ENCODE measurements at regions not wholly inside any gene's neighbourhood (a gene's known extent, or its start where the extent isn't known, plus 50 kb on each side); places are given as distances from the start of the nearest gene placed in this dataset.

DNA sequence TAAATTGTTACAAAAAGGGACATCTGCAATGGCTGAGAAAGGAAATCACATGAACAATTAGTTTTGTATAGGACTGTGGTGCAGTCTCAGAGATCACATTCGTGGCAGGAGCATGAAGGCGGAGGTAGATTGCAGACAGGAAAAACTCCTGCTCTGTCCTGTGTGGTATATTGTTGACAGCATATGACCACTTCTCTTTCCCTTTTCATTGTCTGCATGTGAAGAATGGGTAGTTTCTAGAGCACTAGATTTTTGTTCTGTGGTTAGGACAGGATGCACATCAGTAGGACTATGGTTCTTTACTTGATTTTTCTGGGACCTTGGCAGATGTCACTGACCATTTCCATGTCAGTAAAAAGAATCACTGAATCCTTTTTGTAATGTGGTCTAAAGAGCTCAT lies 625.9 kb upstream of the PKN2 start:
- DNase-seq (ENCODE audit: low read depth, low spot score): no peak

GRCh38 chr1:88060112-88060673 lies 623.9 kb upstream of the PKN2 start:
- no peak for DNase-seq (ENCODE audit: low read depth, low spot score)

DNA sequence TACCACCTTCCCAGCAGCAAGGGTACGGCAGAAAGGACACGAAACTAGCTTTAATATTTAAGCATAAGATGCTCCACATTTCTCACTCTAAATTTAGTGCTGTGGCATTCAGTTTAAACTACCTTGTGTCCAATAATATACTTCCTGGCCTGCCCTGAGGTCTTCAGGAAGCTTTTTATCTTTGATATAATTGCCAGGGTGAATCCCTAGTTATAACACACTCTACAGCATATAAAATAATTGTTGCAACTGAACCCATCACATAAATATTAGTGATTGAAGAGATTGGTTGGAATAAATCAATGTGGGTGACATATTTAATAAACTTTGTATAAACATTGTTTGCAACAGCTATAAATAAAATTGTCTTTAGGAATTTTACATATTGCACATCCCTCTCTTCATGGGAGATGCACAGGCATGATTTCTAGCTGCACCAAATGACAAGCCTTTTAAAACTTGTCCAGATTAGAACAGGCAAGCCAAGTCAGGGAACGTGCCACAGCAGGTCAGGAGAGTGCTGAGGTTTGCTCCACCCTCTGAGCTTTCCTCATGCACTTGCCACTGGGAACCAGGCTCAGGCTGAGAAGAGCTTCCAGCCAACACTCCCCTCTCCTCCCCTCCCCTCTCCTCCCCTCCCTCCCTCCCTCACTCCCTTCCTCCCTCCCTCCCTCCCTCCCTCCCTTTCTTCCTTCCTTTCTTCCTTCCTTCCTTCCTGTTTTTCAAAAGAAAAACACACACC lies 623.2 kb upstream of the PKN2 start:
- no peak for DNase-seq (ENCODE audit: low read depth, low spot score)

- DNase-seq (ENCODE audit: low read depth, low spot score): peak; percentile 5
These were observed 622.4 kb upstream of the PKN2 start for GRCh38 chr1:88061492-88062177.

- no peak for DNase-seq (ENCODE audit: low read depth, low spot score)
These were observed 621.4 kb upstream of the PKN2 start for GRCh38 chr1:88062650-88063153.

GRCh38 chr1:88063605-88064004 lies 620.5 kb upstream of the PKN2 start:
- DNase-seq (ENCODE audit: low read depth, low spot score): no peak

DNA sequence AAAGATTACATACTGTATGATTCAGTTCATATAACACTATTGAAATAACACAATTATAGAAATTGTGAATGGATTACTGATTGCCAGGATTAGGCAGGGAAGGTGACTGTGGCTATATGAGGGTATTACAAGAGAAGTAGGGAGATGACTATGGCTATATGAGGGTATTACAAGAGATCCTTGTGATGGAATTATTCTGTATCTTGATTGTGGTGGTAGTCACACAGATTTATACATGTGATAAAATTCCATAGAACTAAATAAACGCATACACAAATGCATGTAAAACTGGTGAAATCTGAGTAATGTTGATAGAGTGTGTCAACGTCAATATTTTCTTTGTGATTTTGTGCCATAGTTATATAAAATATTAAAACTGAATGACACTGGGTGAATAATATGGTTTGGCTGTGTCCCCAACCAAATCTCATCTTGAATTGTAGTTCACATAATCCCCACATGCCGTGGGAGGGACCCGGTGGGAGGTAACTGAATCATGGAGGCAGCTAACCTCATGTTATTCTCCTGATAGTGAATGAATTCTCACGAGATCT lies 615.6 kb upstream of the PKN2 start:
- no peak for DNase-seq (ENCODE audit: low read depth, low spot score)

DNA sequence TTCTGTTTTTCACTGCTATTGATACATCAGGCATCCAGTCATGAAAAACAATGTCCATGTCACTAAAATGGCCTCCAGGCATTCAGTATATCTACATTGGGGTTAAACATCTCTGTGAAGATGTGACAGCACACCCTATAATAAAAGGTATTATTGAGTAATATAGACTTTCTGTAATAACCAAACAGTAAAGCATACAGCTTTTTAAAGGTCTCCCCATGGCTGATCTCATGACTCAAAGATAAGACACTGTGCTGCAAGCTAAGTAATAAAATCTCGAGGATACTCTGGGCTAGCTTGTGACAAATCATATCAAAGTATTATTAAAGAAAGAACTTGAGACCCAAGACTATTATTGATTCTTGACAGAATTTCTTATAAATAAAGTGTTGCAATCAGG lies 613.1 kb upstream of the PKN2 start:
- DNase-seq (ENCODE audit: low read depth, low spot score): no peak

- DNase-seq (ENCODE audit: low read depth, low spot score): no peak
These were observed 609.4 kb upstream of the PKN2 start for GRCh38 chr1:88074661-88075060.

- DNase-seq (ENCODE audit: low read depth, low spot score): no peak
These were observed 608.3 kb upstream of the PKN2 start for GRCh38 chr1:88075813-88076212.

- no peak for DNase-seq (ENCODE audit: low read depth, low spot score)
These were observed 605.0 kb upstream of the PKN2 start for GRCh38 chr1:88079036-88079435.

DNA sequence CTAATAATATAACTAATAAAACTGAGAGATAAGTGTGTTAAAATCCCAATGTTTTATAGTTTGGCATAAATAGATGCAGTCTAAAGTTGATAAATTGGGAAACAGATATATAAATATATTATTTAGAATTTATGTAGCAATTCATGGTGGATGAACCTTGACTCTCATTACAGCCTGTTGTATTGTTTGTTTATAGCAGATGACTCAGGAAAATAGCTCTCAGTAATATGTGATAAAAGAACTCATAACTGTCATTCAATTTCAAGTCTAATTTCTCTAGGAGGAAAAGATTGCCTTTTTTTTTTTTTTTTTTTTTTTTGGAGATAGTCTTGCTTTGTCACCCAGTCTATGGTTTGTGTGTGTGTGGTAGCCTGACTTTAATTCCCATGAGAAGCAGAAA lies 603.2 kb upstream of the PKN2 start:
- DNase-seq (ENCODE audit: low read depth, low spot score): no peak

DNA sequence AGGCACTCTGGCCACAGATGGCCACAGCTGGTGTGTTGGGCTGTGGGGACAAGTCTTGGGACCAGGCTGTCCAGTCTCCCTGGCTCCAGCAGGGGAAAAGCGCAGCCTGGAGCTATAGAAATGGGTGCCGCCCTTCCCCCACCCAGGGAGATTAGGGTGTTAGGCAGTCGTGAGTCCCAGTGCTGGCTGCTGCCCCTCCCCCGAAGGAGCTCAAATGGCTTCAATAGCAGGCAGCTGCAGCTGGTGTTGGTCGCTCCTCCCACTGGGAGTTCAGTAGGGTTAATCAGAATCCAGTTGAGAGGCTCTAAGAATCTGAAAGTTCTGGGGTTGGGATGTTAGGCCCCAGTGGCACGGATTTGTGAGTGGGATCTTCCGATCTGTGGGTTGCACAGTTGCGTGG lies 595.6 kb upstream of the PKN2 start:
- no peak for DNase-seq (ENCODE audit: low read depth, low spot score)

- DNase-seq (ENCODE audit: low read depth, low spot score): no peak
These were observed 594.1 kb upstream of the PKN2 start for GRCh38 chr1:88089961-88090360.

GRCh38 chr1:88098881-88099280 lies 585.2 kb upstream of the PKN2 start:
- no peak for DNase-seq (ENCODE audit: low read depth, low spot score)

GRCh38 chr1:88101041-88101440 lies 583.0 kb upstream of the PKN2 start:
- no peak for DNase-seq (ENCODE audit: low read depth, low spot score)

GRCh38 chr1:88104236-88104635 lies 579.8 kb upstream of the PKN2 start:
- no peak for DNase-seq (ENCODE audit: low read depth, low spot score)

DNA sequence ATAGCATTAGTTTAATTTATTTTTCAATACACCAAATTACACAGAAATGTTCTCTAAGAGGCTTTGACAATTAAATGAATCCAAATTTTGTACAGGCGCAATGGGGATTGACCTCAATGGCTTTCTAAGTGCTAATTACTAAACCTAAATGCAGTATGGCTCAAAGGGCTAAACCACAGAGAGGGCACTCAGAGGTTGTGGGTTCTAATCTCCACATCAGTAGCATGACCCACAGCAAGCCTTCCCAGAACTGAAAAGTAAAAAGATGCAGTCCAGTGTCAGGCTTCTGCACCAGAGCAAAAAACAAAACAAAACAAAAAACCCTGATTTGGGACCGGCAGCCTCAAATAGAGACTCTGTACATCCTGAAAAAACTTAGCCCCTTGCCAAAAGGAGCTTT lies 579.2 kb upstream of the PKN2 start:
- no peak for DNase-seq (ENCODE audit: low read depth, low spot score)

GRCh38 chr1:88111816-88112215 lies 572.3 kb upstream of the PKN2 start:
- DNase-seq (ENCODE audit: low read depth, low spot score): no peak

GRCh38 chr1:88117597-88117996 lies 566.5 kb upstream of the PKN2 start:
- DNase-seq (ENCODE audit: low read depth, low spot score): no peak

- no peak for DNase-seq (ENCODE audit: low read depth, low spot score)
These were observed 565.8 kb upstream of the PKN2 start for GRCh38 chr1:88118176-88118845.

DNA sequence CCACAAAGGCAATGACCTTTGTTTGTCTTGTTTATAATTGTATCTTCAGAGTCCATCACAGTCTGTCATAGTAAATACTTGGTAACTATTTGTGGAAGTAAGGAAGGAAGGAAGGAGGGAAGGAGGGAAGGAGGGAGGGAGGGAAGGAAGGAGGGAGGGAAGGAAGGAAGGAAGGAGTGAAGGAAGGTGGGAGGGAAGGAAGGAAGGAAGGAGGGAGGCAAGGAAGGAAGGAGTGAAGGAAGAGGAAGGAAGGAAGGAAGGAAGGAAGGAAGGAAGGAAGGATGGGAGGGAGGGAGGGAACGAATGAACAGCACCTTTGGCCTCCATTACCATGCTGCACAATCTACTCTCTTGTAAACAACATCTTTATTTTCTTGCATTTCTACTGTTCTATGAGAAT lies 559.5 kb upstream of the PKN2 start:
- no peak for DNase-seq (ENCODE audit: low read depth, low spot score)

Measured in pulmonary artery endothelial cell (primary cell).